Spleen (tissue), 11 donors: ENCODE measurements at regions not wholly inside any gene's neighbourhood (a gene's known extent, or its start where the extent isn't known, plus 50 kb on each side); places are given as distances from the start of the nearest gene placed in this dataset.

ENCODE experiments used
- DNase-seq: peaks from one replicate; pipeline ENCODE4 v3.0.0-alpha.2; 2020
- H3K27ac ChIP-seq, 8 donors: fragments of 200-600 bp; sonication (generic) in 7 of 8; 1 replicate in 4 of 8; 2 replicates in 4 of 8; pipeline versions ENCODE4 v1.5.0 to v1.8.0; 2016 to 2021; ENCODE audit warnings: inconsistent platforms in 4 of 8, mild to moderate bottlenecking in 4 of 8, moderate library complexity in 1 of 8
- H3K27me3 ChIP-seq, 7 donors: fragments of 200-600 bp; sonication (generic) in 6 of 7; replicated peaks in 1 of 7; 1 replicate in 4 of 7; 2 replicates in 3 of 7; pipeline versions ENCODE4 v1.5.0 to v1.8.0; 2016 to 2021; ENCODE audit warnings: inconsistent platforms in 3 of 7, mild to moderate bottlenecking in 1 of 7
- H3K36me3 ChIP-seq, 6 donors: fragments of 200-600 bp; sonication (generic) in 5 of 6; 1 replicate in 4 of 6; 2 replicates in 2 of 6; pipeline versions ENCODE4 v1.5.0 to v1.8.0; 2016 to 2021; ENCODE audit warnings: inconsistent platforms in 2 of 6
- H3K4me1 ChIP-seq, 6 donors: fragments of 200-600 bp; sonication (generic) in 5 of 6; 1 replicate in 3 of 6; 2 replicates in 3 of 6; pipeline versions ENCODE4 v1.5.0 to v1.8.0; 2016 to 2021; ENCODE audit warnings: inconsistent platforms in 3 of 6
- H3K4me3 ChIP-seq, 8 donors: fragments of 200-600 bp; sonication (generic) in 7 of 8; 1 replicate in 4 of 8; 2 replicates in 4 of 8; pipeline versions ENCODE4 v1.5.0 to v1.8.0; 2016 to 2021; ENCODE audit warnings: inconsistent platforms in 4 of 8, mild to moderate bottlenecking in 4 of 8, moderate library complexity in 2 of 8
- H3K9me3 ChIP-seq, 8 donors: fragments of 200-600 bp; sonication (generic) in 7 of 8; 1 replicate in 4 of 8; 2 replicates in 4 of 8; pipeline versions ENCODE4 v1.5.0 to v1.8.0; 2016 to 2021; ENCODE audit warnings: inconsistent platforms in 4 of 8
- CTCF ChIP-seq, 11 experiments: fragments of 200-600 bp in 7 of 11; fragments of 450-650 bp in 4 of 11; sonication (generic) in 4 of 11; IDR thresholded peaks in 8 of 11; conservative IDR thresholded peaks in 3 of 11; 1 replicate in 7 of 11; 2 replicates in 4 of 11; pipeline versions ENCODE4 v1.4.0 to v1.8.0; 2016 to 2021; ENCODE audit warnings: antibody characterized with exemption in 11 of 11, inconsistent platforms in 4 of 11, mild to moderate bottlenecking in 1 of 11
- POLR2A ChIP-seq, 3 donors: fragments of 450-650 bp; IDR thresholded peaks; one replicate each; pipeline ENCODE4 v1.5.1; 2017; ENCODE audit warnings: antibody characterized with exemption in 3 of 3, mild to moderate bottlenecking in 1 of 3
- POLR2AphosphoS5 ChIP-seq, 3 donors: sonication (generic); formaldehyde crosslinking; IDR thresholded peaks; one replicate each; pipeline ENCODE4 v1.5.1; 2017; ENCODE audit warnings: antibody characterized with exemption in 3 of 3
- WGBS, 5 donors: extraction: QIAGEN DNeasy Blood & Tissue Kit in 3 of 5; methylation state at CpG; one replicate each; pipeline versions ENCODE4 v1.1.5 to v1.1.7; 2013 to 2018; 5-methylcytosine and 5-hydroxymethylcytosine counted together
- intact Hi-C: fragments of 100-400 bp; cut with DNase I; formaldehyde crosslinking; loops from one replicate; pipeline ENCODE4 v1.15.0; 2023; ENCODE audit warnings: low total_unique reads
- donor health status: healthy with polysubstance abuse.
- donor health status: DM: no; HTN: no; CAD: no; lungs with moderate emphysema.
- donor health status: DM: no; HTN: no; CAD: no.
- donor health status: Bipolar disorder and iron deficiency.
- donor health status: healthy.
- donor health status: DM: no; HTN: no; CAD: no.
- donor health status: DM: yes; HTN: yes; CAD: no.

GRCh38 chr3:170773682-170774425 is 96.1 kb downstream of the RPL22L1 start:
- Histone ChIP-seq H3K27me3 (no peaks in the 10 kb centered on the region), H3K27ac (no peak overlapping the region), H3K4me1 (peaks cover 0 to under 1% (median 0%) of the 10 kb centered on the region in 6 donors), H3K36me3 (no peaks in the 10 kb centered on the region), H3K4me3 (no peak overlapping the region), H3K9me3 (peaks cover 0 to 13% (median 0%) of the 10 kb centered on the region in 8 donors)
- 73 to 96% (median 80%) methylated on average over 4 of the region's 4 CpGs for WGBS, 5 donors
- intact Hi-C loops, result no loop called here
- TF ChIP-seq POLR2AphosphoS5 (IDR thresholded peaks at IDR 0.05) (no peak), POLR2A (IDR thresholded peaks at IDR 0.05) (no peak), CTCF (IDR thresholded peaks at IDR 0.05 in 8 of 11, conservative IDR thresholded peaks at IDR 0.05 in 3 of 11) (no peak)
- no peak for DNase-seq

GRCh38 chr3:170772175-170772574 is 97.8 kb downstream of the RPL22L1 start:
- no peak overlapping the region for H3K4me3 ChIP-seq
- no peaks in the 10 kb centered on the region for H3K36me3 ChIP-seq
- no peak overlapping the region for H3K27ac ChIP-seq
- H3K27me3 ChIP-seq, result no peaks in the 10 kb centered on the region
- peaks cover 0 to 6% (median 0%) of the 10 kb centered on the region in 6 donors for H3K4me1 ChIP-seq
- TF ChIP-seq CTCF (IDR thresholded peaks at IDR 0.05 in 8 of 11, conservative IDR thresholded peaks at IDR 0.05 in 3 of 11) (no peak), POLR2A (IDR thresholded peaks at IDR 0.05) (no peak), POLR2AphosphoS5 (IDR thresholded peaks at IDR 0.05) (no peak)
- intact Hi-C loops, result no loop called here
- WGBS, 5 donors, result 54 to 87% (median 69%) methylated on average over 1 of the region's 1 CpG
- H3K9me3 ChIP-seq, result no peaks in the 10 kb centered on the region
- DNase-seq, result no peak

GRCh38 chr3:170768334-170768801 is 101.6 kb downstream of the RPL22L1 start:
- Histone ChIP-seq H3K9me3 (no peaks in the 10 kb centered on the region), H3K36me3 (no peaks in the 10 kb centered on the region), H3K4me1 (peaks cover 0 to 6% (median 0%) of the 10 kb centered on the region in 6 donors), H3K27me3 (no peaks in the 10 kb centered on the region), H3K27ac (no peak overlapping the region), H3K4me3 (no peak overlapping the region)
- no peak for TF ChIP-seq POLR2A (IDR thresholded peaks at IDR 0.05)
- no peak for TF ChIP-seq CTCF (IDR thresholded peaks at IDR 0.05 in 8 of 11, conservative IDR thresholded peaks at IDR 0.05 in 3 of 11)
- TF ChIP-seq POLR2AphosphoS5 (IDR thresholded peaks at IDR 0.05), result no peak
- DNase-seq, result no peak
- 41 to 62% (median 50%) methylated on average over 2 of the region's 2 CpGs for WGBS, 5 donors
- intact Hi-C loops, result no loop called here

GRCh38 chr3:170767576-170767941 is 102.4 kb downstream of the RPL22L1 start:
- TF ChIP-seq POLR2AphosphoS5 (IDR thresholded peaks at IDR 0.05) (no peak), POLR2A (IDR thresholded peaks at IDR 0.05) (no peak), CTCF (IDR thresholded peaks at IDR 0.05 in 8 of 11, conservative IDR thresholded peaks at IDR 0.05 in 3 of 11) (no peak)
- H3K27ac ChIP-seq, result no peak overlapping the region
- H3K9me3 ChIP-seq, result no peaks in the 10 kb centered on the region
- no peak for DNase-seq
- no peaks in the 10 kb centered on the region for H3K27me3 ChIP-seq
- intact Hi-C loops, result no loop called here
- peaks cover 0 to 6% (median 0%) of the 10 kb centered on the region in 6 donors for H3K4me1 ChIP-seq
- no peak overlapping the region for H3K4me3 ChIP-seq
- WGBS, 5 donors, result 78 to 95% (median 90%) methylated on average over 1 of the region's 1 CpG
- no peaks in the 10 kb centered on the region for H3K36me3 ChIP-seq
